GM12891 (cell line): ENCODE measurements at regions not wholly inside any gene's neighbourhood (a gene's known extent, or its start where the extent isn't known, plus 50 kb on each side); places are given as distances from the start of the nearest gene placed in this dataset.
"Not testable (repeated sequence)": the region's sequence is repeated elsewhere in the genome, so short reads cannot be mapped to it uniquely, and the experiment has no call there.

Source experiments
- POLR2A ChIP-seq: IDR thresholded peaks from 2 replicates; pipeline ENCODE4 v1.6.1; 2011; ENCODE audit warnings: low read depth, low read length, control low read depth
- POLR2AphosphoS5 ChIP-seq: IDR thresholded peaks from 2 replicates; pipeline ENCODE4 v1.6.1; 2011; ENCODE audit warnings: low read depth, low read length, control low read depth
- SPI1 ChIP-seq: IDR thresholded peaks from 2 replicates; pipeline ENCODE4 v1.6.1; 2011; ENCODE audit warnings: low read depth, low read length, control low read depth

DNA sequence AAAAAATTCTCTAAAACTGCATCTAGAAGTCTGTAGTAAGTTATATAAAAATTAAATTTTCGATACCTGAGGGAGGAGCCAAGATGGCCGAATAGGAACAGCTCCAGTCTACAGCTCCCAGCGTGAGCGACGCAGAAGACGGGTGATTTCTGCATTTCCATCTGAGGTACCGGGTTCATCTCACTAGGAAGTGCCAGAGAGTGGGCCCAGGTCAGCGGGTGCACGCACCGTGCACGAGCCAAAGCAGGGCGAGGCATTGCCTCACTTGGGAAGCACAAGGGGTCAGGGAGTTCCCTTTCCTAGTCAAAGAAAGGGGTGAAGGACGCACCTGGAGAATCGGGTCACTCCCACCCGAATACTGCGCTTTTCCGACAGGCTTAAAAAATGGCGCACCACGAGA lies 62.9 kb upstream of the SEMA3D start:
- not testable (repeated sequence) for TF ChIP-seq POLR2A, POLR2AphosphoS5, SPI1
